NB4 (cell line): ENCODE measurements at regions not wholly inside any gene's neighbourhood (a gene's known extent, or its start where the extent isn't known, plus 50 kb on each side); places are given as distances from the start of the nearest gene placed in this dataset.

Source experiments
- CTCF ChIP-seq: IDR thresholded peaks from one replicate; pipeline ENCODE4 v1.5.1; 2012; ENCODE audit warnings: low read depth, low read length
- MAX ChIP-seq: IDR thresholded peaks from 2 replicates; pipeline ENCODE4 v1.6.1; 2011; ENCODE audit warnings: low read depth, low read length
- MYC ChIP-seq: IDR thresholded peaks from 2 replicates; pipeline ENCODE4 v1.6.1; 2011; ENCODE audit warnings: low read depth, low read length
- POLR2A ChIP-seq: IDR thresholded peaks from 2 replicates; pipeline ENCODE4 v1.6.1; 2011; ENCODE audit warnings: mild to moderate bottlenecking; ENCODE audit not compliant: insufficient read length; ENCODE audit errors: extremely low read depth

GRCh38 chr5:2502970-2503594 lies 248.4 kb downstream of the IRX2 start:
- TF ChIP-seq MYC (no peak), POLR2A (no peak), CTCF (no peak), MAX (no peak)
